Cardiac fibroblast (primary cell): ENCODE measurements at regions not wholly inside any gene's neighbourhood (a gene's known extent, or its start where the extent isn't known, plus 50 kb on each side); places are given as distances from the start of the nearest gene placed in this dataset.

ENCODE experiments used
- DNase-seq, 2 donors: peaks; one replicate each; pipeline versions ENCODE4 v3.0.0 to v3.0.0-alpha.2; 2010; ENCODE audit warnings: low read depth in 2 of 2
- H3K4me3 ChIP-seq, 2 donors: replicated peaks in 1 of 2; 1 replicate in 1 of 2; 2 replicates in 1 of 2; pipeline ENCODE4 v1.5.1; 2011; ENCODE audit warnings: low read depth in 2 of 2, low read length in 2 of 2, mild to moderate bottlenecking in 2 of 2, moderate library complexity in 1 of 2
- CTCF ChIP-seq: IDR thresholded peaks from one replicate; pipeline ENCODE4 v1.5.1; 2011; ENCODE audit warnings: low read depth, mild to moderate bottlenecking, low read length, inconsistent platforms

DNA sequence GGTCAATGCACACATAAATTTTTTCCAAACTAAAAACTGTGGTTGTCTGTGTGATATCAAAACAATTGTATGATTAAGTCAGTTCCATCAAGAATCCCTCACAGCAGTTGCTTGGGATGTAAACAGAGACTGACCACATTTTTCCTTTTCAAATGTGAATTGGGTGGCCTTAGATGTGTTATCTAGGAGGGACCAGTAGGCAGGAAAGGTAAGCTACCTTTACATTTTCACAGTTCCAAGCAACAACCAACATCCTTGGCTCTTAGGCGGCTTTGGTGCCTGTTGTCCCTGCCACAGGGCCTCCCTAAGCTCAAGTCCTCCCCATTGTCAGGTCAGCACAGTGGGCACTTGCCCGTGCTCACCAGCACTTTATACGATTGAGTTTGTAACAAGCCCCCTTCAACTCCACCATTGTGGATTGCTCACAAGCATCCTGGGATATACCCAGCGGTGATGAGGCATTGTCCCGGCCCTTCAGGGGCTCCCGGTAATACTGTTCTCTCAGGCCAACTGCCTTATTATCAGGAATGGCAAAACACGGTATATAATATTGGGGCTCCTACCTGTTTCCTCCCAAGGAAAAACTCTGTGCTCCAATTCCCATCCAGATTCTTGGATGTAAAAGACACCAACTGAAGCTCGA is 114.9 kb upstream of the ANKRD1 start:
- TF ChIP-seq CTCF, result no peak
- no peak for DNase-seq

DNA sequence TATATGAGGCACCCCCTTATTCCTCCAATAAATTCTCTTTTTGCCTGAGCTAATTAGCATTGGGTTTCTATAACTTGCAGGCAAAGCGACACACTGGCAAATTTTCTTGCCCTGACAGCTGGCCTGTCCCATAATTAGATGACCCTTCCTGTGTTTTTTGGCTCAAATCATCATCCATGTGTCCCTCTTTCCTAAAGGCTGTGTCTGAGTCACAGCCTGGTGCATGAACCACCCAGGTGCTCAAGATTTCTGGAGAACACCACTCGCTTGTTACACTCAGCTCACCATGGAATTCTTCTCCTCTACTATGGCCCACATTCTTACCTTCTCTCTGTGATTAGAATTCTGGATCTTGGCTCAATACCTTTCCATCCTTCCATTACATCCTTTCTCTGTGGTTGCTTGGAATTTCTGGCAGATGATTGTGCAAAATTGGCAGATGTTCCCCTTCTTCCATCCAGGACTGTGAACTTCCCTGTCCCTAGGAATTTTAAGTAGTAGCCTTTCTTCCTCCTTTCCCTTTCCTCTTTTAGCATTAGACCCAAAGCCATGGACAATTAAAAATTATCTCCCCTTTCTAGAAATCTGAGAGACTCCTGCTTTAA is 116.0 kb upstream of the ANKRD1 start:
- no peak for TF ChIP-seq CTCF
- H3K4me3 ChIP-seq, result no peak overlapping the region
- DNase-seq, result peak; percentile 14 to 56

More for the DNA sequence above, 114.9 kb upstream of the ANKRD1 start:
- H3K4me3 ChIP-seq, result no peak overlapping the region

- TF ChIP-seq CTCF, result no peak
- DNase-seq, result no peak
- no peak overlapping the region for H3K4me3 ChIP-seq
Measured at GRCh38 chr10:91038971-91039370, 118.1 kb upstream of the ANKRD1 start.

DNA sequence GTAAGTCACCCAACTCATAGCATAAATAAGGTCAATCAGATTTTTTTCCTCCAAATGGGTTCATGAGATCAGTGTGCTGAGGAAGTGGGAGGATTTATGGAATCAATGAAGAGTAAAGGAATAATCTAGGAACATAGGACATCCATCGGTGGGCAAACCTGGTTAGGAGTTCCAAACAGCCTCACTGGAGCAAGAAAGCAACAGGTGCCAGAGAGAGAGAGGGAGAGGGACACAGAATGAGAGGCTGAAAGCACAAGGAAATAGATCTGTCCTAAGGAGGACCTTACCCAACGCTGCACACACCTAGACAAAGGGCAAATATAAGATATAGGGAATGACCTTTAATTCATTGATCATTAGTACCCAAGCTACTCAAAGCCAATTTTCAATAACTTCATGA is 119.5 kb upstream of the ANKRD1 start:
- H3K4me3 ChIP-seq, result no peak overlapping the region
- no peak for TF ChIP-seq CTCF
- no peak for DNase-seq

DNA sequence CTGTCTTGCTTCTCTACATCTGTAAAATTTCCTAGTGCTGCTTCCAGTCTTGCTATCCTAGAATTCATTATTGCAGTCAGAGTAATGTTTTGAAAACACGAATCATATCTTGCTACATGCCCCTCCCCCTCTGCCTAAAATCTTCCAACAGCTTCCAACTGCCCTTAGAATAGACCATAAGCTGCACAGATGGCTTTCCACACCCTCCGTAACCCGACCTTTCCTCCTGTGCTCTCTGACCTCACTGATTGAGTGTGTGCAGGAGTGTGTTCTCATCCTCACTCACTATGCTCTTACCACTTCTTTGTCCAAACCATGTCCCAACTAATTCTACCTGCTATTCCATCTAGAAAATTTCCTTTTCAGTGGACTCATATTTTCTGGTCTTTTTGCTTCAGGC is 121.2 kb upstream of the ANKRD1 start:
- TF ChIP-seq CTCF, result no peak
- no peak overlapping the region for H3K4me3 ChIP-seq
- DNase-seq, result no peak

DNA sequence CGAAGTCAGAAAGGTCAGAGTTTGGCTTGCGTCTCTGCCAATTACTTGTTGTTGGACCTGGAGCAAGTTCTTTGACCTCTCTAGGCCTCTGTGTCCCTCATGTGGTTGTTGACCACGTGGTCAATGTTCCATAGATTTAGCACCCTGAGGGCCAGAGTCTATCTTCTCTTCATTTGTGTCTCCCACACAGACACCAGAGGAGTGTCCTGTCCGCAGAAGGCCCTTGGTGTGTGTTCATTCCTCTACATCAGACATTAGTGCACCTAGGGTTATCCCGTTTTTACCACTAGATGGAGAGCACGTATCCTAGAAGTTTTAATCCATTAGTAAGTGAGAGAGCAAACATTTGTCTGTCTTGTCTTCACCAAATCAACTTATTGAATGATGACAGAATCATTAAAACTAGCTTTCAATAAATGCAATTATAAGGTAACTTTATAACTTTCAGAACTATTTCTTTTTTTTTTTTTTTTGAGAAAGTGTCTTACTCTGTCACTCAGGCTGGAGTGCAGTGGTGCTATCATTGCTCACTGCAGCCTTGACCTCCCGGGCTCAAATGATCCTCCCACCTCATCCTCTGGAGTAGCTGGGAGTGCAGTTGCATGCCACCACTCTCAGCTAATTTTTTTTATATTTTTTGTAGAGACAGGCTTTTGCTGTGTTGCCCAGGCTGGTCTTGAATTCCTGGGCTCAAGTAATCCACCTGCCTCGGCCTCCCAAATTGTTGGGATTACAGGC is 122.5 kb upstream of the ANKRD1 start:
- DNase-seq, result peak; percentile 59 to 66
- TF ChIP-seq CTCF, result peak; percentile 51
- no peak overlapping the region for H3K4me3 ChIP-seq
